HG03066 (cell line): ENCODE measurements at regions not wholly inside any gene's neighbourhood (a gene's known extent, or its start where the extent isn't known, plus 50 kb on each side); places are given as distances from the start of the nearest gene placed in this dataset.
A peak's percentile ranks its signal among the peaks of the same experiment; 100 is the strongest.

Experiments used
- ATAC-seq: cut with Tn5 transposase; IDR thresholded peaks from one replicate; pipeline ENCODE4 v1.9.1; 2021; ENCODE audit warnings: low read depth; ENCODE audit not compliant: unreplicated experiment

DNA sequence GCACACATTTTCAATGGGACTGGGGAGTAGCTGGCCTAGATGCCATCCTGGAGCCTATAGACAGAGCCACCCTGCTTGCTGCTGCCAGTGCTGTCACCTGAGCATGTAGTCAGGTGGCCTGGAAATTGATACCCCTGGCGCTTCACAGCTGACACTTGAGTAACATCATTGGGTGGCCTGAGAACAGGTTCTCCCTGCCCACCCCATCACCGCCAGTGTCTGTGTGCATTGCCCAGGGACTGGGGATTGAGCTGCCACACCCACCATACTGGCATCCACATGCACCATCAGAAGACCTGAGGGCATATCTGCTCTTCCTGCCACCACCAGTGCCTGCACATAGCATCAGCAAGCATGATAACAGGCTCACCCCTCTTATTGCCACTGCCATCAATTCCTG, 1142.9 kb upstream of the PABPC4L start:
- no peak for ATAC-seq

GRCh38 chr4:135338181-135338580, 1136.6 kb upstream of the PABPC4L start:
- no peak for ATAC-seq

DNA sequence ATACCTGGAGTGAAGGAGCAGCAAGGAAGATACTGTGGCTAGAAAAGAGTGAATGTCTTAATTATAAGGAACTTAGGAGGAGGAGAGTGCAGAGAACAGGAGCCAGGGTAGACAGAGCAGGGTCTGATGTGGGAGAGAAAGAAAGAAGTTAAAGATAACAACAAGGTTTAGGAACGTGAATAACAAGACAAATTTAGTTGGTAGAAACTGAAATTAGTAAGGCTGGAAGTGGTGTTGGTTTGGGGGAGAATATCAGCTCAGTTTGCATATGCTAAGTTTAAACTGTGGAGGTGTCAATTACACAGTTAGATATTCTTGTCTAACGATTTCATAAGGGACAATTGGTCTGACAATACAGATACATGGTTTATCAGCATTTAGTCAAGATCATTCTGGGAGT, 1123.7 kb upstream of the PABPC4L start:
- no peak for ATAC-seq

- no peak for ATAC-seq
These were observed 1118.1 kb upstream of the PABPC4L start for GRCh38 chr4:135319685-135320084.

GRCh38 chr4:135316266-135316779, 1114.7 kb upstream of the PABPC4L start:
- no peak for ATAC-seq

DNA sequence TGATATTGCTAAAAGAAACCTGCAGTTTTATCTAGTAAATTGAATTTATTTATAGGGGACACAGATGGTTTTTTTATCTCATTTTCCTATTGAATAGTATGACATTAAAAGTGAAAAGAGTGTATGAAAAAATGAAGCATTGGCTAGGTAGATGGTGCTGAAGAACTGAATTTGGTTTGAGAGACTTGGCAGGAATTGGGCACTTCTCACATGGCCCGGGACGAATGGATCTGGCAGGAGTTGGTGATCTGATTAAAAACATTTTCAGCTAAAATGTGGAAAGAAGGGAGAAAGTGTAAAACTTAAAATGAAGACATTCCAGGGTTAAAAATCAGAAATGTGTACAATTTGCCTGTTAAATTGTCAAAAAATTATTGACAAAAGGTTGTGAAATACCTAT, 1088.5 kb upstream of the PABPC4L start:
- ATAC-seq, result no peak

- no peak for ATAC-seq
These were observed 1082.3 kb upstream of the PABPC4L start for GRCh38 chr4:135283934-135284333.

DNA sequence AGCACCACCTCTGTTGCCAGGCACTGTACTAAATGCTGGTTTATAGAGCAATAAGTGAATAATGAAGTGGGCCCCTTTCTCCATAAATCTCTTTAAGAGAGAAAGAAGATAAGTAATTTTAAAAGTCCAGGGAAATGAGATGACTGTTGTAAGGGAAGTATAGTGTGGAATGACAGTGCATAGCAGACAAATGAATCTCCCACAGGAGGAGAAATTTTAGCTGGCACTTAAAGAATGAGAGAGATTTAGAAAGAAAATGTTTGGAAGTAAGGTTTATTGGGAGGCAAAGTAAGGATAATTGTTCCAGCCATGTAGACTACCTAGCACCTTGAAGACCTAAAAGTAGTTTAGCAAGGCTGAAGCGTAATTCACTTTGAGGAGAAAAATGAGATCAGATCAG, 1081.1 kb upstream of the PABPC4L start:
- no peak for ATAC-seq

DNA sequence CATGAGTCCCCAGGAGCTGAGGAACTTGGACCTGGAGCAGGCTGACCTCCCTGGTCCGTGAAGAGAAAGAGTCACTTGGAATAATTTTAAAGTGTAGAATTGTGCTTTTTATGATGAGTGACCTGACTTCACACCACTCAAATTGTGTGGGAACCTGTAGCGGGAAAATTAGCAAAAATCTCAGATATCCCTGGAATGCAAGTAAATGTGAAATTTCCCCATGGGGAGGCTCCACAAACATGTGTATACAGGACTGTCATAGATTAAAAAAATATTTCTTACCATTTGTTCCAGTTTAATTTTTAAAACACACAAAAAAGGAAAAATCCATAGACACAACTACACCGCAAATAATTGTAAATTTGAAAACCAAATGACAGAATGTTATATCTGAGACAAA, 1079.6 kb upstream of the PABPC4L start:
- ATAC-seq, result no peak

- no peak for ATAC-seq
These were observed 1076.4 kb upstream of the PABPC4L start for GRCh38 chr4:135277980-135278315.

GRCh38 chr4:135277068-135277979, 1075.7 kb upstream of the PABPC4L start:
- ATAC-seq, result no peak

DNA sequence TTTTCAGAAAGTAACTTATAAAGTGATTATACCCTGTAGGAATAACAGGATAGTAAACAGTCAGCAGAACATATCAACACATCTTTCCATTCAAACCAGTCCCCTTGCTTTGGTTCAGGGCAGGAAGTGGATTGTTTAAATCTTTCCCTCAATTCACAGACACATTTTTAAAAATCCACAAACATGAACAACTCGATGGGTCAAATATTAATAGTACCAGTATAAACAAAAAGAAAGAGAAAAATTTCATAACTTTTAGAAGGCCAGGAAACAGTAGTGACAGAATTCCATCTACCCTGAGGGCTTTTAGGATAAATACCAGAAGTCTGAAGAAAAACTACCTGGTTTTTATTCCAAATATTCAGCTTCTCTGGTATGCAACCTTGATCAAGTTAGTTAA, 1072.8 kb upstream of the PABPC4L start:
- ATAC-seq, result no peak

GRCh38 chr4:135269125-135269890, 1067.7 kb upstream of the PABPC4L start:
- ATAC-seq, result peak; percentile 78

- no peak for ATAC-seq
These were observed 1066.8 kb upstream of the PABPC4L start for GRCh38 chr4:135268369-135268768.

DNA sequence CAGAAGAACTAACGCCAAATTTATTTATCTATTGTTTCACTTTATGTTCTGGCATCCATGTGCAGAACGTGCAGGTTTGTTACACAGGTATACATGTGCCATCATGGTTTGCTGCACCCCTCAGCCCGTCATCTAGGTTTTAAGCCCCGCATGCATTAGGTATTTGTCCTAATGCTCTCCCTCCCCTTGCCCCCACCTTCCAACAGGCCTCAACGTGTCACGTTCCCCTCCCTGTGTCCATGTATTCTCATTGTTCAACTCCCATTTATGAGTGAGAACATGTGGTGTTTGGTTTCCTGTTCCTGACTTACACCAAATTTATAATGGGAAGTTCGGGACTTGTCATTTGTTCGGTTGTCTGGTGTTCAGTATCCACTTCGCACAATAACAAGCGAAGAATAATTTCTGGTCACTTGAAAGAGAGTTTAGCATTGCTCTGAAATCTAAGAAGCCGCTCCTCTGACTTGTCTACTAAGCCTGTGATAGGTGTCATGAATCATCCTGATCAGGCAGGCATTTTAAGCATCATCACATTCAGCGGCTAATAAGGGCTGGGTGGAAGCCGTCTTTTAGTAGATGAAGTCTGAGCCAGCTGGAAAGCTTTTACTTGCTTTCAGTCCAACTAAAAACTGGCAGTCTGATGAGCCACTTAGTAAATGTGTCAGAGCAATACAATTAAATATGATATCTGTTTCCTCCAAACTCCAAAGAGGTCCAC, 1065.7 kb upstream of the PABPC4L start:
- no peak for ATAC-seq

DNA sequence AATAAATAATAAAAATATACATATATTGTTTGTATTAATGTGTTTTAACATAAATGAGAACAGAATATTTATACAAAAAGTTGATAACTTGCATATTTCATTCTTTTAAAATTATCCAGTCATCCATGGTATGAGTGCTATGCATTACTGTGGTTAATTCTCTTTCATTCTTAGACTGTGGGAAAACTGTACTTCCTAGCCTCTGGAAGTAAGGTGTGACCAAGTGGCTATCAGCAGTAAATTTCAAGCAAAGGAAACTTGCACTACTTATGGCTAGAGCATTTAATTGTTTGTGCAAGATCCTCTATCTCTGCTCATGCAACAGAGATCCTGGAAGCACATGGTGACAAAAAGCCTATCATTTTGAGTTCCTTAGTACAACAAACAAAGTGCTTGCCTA, 1054.5 kb upstream of the PABPC4L start:
- no peak for ATAC-seq

DNA sequence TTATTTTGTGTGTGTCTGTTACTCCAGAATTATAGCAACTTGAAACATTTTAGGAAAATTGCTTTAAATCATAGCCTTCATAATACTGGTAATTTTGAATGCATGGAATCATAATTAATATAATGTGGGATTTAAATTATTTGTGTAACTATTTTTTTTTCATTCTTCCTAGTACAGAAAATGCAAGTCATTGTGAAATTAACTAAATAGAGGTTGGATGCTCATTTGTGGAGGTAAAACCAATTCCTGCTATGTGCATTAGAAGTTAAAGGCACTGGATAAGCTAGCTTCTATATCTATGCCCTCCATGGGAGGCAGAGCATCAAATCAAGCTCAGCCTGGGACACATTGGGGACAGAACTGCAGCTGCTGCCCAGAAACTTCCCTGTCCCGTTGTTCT, 1048.5 kb upstream of the PABPC4L start:
- no peak for ATAC-seq

- ATAC-seq, result no peak
These were observed 1047.4 kb upstream of the PABPC4L start for GRCh38 chr4:135249024-135249423.

DNA sequence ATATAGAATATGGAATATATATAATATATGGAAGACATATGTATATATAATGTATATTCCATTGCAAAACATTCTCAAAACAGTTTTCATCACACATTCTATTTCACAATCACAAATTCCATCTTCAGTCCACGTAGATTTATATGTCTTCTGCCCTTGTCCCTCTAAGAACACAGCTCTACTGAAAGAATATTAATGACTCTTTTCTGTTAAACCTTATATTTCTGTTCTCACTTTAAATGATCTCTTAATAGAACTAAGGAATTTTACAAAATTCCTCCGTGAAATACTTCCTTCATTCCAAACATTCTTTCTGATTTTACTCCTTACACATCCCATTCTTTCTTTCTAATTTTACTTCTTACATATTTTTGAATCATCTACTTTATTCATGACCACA, 1043.1 kb upstream of the PABPC4L start:
- no peak for ATAC-seq

- ATAC-seq, result no peak
These were observed 1042.5 kb upstream of the PABPC4L start for GRCh38 chr4:135244056-135244455.

DNA sequence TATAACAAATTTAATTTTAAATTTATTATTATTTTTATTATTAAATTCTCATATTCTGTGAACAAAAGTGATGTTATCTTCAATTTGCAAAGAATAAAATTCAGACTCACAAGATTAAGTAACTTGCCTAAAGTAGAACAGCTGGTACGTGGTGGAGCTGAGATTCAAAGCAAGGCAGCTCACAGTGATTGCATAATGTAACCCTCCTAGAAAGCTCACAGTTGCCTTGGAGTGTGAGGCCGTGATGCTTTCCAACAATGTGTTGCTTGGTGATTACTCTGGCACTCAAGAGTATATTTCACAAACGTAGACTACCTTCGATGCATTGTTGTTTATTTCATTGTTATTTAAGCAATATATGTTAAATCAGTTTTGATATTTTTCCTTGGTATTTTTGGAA, 1039.2 kb upstream of the PABPC4L start:
- ATAC-seq, result no peak
